Central memory CD8-positive, alpha-beta T cell (primary cell): ENCODE measurements at regions not wholly inside any gene's neighbourhood (a gene's known extent, or its start where the extent isn't known, plus 50 kb on each side); places are given as distances from the start of the nearest gene placed in this dataset.

ENCODE experiments used
- ATAC-seq: fragments of 150-1000 bp; cut with Tn5 transposase; replicated peaks from 2 replicates; pipeline ENCODE4 v1.10.0; 2022; ENCODE audit warnings: mild to moderate bottlenecking, moderate FRiP score, moderate number of reproducible peaks; ENCODE audit not compliant: poor library complexity, severe bottlenecking; ENCODE audit errors: extremely low read depth
- DNase-seq, 2 donors: peaks; one replicate each; pipeline ENCODE4 v3.0.0; 2021; ENCODE audit warnings: low spot score in 2 of 2
- H3K27ac Mint-ChIP-seq: one replicate; pipeline ENCODE4 v1.8.0; 2022; ENCODE audit warnings: low read depth, mild to moderate bottlenecking, moderate library complexity, mixed read lengths
- H3K27me3 Mint-ChIP-seq: one replicate; pipeline ENCODE4 v1.8.0; 2022; ENCODE audit warnings: mixed read lengths
- H3K36me3 Mint-ChIP-seq: one replicate; pipeline ENCODE4 v1.8.0; 2022; ENCODE audit warnings: mild to moderate bottlenecking, moderate library complexity, mixed read lengths; ENCODE audit not compliant: insufficient read depth
- H3K4me1 Mint-ChIP-seq: one replicate; pipeline ENCODE4 v1.8.0; 2022; ENCODE audit warnings: mixed read lengths
- H3K4me3 Mint-ChIP-seq: one replicate; pipeline ENCODE4 v1.8.0; 2022; ENCODE audit warnings: mild to moderate bottlenecking, moderate library complexity, mixed read lengths
- H3K9me3 Mint-ChIP-seq: one replicate; pipeline ENCODE4 v1.8.0; 2022; ENCODE audit warnings: mixed read lengths

GRCh38 chr19:31715249-31715945 lies 366.2 kb upstream of the TSHZ3 start:
- Mint-ChIP-seq H3K27me3 (no peaks in the 10 kb centered on the region), H3K4me3 (no peak overlapping the region), H3K4me1 (no peaks in the 10 kb centered on the region), H3K27ac (no peak overlapping the region), H3K9me3 (no peaks in the 10 kb centered on the region), H3K36me3 (no peaks in the 10 kb centered on the region)
- no peak for ATAC-seq
- no peak for DNase-seq

- H3K36me3 Mint-ChIP-seq = no peaks in the 10 kb centered on the region
- no peaks in the 10 kb centered on the region for H3K4me1 Mint-ChIP-seq
- H3K27ac Mint-ChIP-seq = no peak overlapping the region
- no peaks in the 10 kb centered on the region for H3K27me3 Mint-ChIP-seq
- H3K4me3 Mint-ChIP-seq = no peak overlapping the region
- no peak for ATAC-seq
- no peaks in the 10 kb centered on the region for H3K9me3 Mint-ChIP-seq
- no peak for DNase-seq
Measured at GRCh38 chr19:31716826-31717225, 367.6 kb upstream of the TSHZ3 start.

GRCh38 chr19:31717269-31717923 lies 368.2 kb upstream of the TSHZ3 start:
- Mint-ChIP-seq H3K4me1 (no peaks in the 10 kb centered on the region), H3K9me3 (no peaks in the 10 kb centered on the region), H3K27me3 (no peaks in the 10 kb centered on the region), H3K27ac (no peak overlapping the region), H3K36me3 (no peaks in the 10 kb centered on the region), H3K4me3 (no peak overlapping the region)
- DNase-seq (no peak), ATAC-seq (no peak)

GRCh38 chr19:31718032-31718431 lies 368.8 kb upstream of the TSHZ3 start:
- no peak for ATAC-seq
- no peak for DNase-seq
- Mint-ChIP-seq H3K9me3 (no peaks in the 10 kb centered on the region), H3K4me3 (no peak overlapping the region), H3K4me1 (no peaks in the 10 kb centered on the region), H3K27ac (no peak overlapping the region), H3K36me3 (no peaks in the 10 kb centered on the region), H3K27me3 (no peaks in the 10 kb centered on the region)

- Mint-ChIP-seq H3K36me3 (no peaks in the 10 kb centered on the region), H3K9me3 (no peaks in the 10 kb centered on the region), H3K4me1 (no peaks in the 10 kb centered on the region), H3K27me3 (no peaks in the 10 kb centered on the region), H3K4me3 (no peak overlapping the region), H3K27ac (no peak overlapping the region)
- ATAC-seq (no peak), DNase-seq (no peak)
Measured at GRCh38 chr19:31718898-31719297, 369.7 kb upstream of the TSHZ3 start.

- Mint-ChIP-seq H3K27ac (no peak overlapping the region), H3K36me3 (no peaks in the 10 kb centered on the region), H3K27me3 (no peaks in the 10 kb centered on the region), H3K9me3 (no peaks in the 10 kb centered on the region), H3K4me1 (no peaks in the 10 kb centered on the region), H3K4me3 (no peak overlapping the region)
- DNase-seq (no peak), ATAC-seq (no peak)
Measured at GRCh38 chr19:31723101-31723500, 373.9 kb upstream of the TSHZ3 start.

- ATAC-seq = no peak
- Mint-ChIP-seq H3K27ac (no peak overlapping the region), H3K4me1 (no peaks in the 10 kb centered on the region), H3K4me3 (no peak overlapping the region), H3K9me3 (peaks cover 5% of the 10 kb centered on the region), H3K27me3 (no peaks in the 10 kb centered on the region), H3K36me3 (no peaks in the 10 kb centered on the region)
- DNase-seq = no peak
Measured at GRCh38 chr19:31725051-31725450, 375.8 kb upstream of the TSHZ3 start.

GRCh38 chr19:31727536-31727935 lies 378.3 kb upstream of the TSHZ3 start:
- Mint-ChIP-seq H3K4me3 (no peak overlapping the region), H3K4me1 (no peaks in the 10 kb centered on the region), H3K9me3 (peaks cover 5% of the 10 kb centered on the region), H3K27ac (no peak overlapping the region), H3K27me3 (no peaks in the 10 kb centered on the region), H3K36me3 (no peaks in the 10 kb centered on the region)
- ATAC-seq (no peak), DNase-seq (no peak)

GRCh38 chr19:31730270-31730669 lies 381.0 kb upstream of the TSHZ3 start:
- Mint-ChIP-seq H3K4me3 (no peak overlapping the region), H3K4me1 (no peaks in the 10 kb centered on the region), H3K27ac (no peak overlapping the region), H3K9me3 (peaks cover 5% of the 10 kb centered on the region), H3K27me3 (no peaks in the 10 kb centered on the region), H3K36me3 (no peaks in the 10 kb centered on the region)
- no peak for ATAC-seq
- DNase-seq = no peak

- Mint-ChIP-seq H3K9me3 (peaks cover under 1% of the 10 kb centered on the region), H3K4me1 (no peaks in the 10 kb centered on the region), H3K36me3 (no peaks in the 10 kb centered on the region), H3K27ac (no peak overlapping the region), H3K4me3 (no peak overlapping the region), H3K27me3 (no peaks in the 10 kb centered on the region)
- no peak for ATAC-seq
- DNase-seq = no peak
Measured at GRCh38 chr19:31733591-31733990, 384.4 kb upstream of the TSHZ3 start.

GRCh38 chr19:31742249-31742648 lies 393.0 kb upstream of the TSHZ3 start:
- Mint-ChIP-seq H3K9me3 (no peaks in the 10 kb centered on the region), H3K4me1 (no peaks in the 10 kb centered on the region), H3K4me3 (no peak overlapping the region), H3K27me3 (no peaks in the 10 kb centered on the region), H3K36me3 (no peaks in the 10 kb centered on the region), H3K27ac (no peak overlapping the region)
- DNase-seq (no peak), ATAC-seq (no peak)

- Mint-ChIP-seq H3K4me1 (no peaks in the 10 kb centered on the region), H3K9me3 (no peaks in the 10 kb centered on the region), H3K4me3 (no peak overlapping the region), H3K27ac (no peak overlapping the region), H3K36me3 (no peaks in the 10 kb centered on the region), H3K27me3 (no peaks in the 10 kb centered on the region)
- DNase-seq = no peak
- ATAC-seq = no peak
Measured at GRCh38 chr19:31745731-31746130, 396.5 kb upstream of the TSHZ3 start.

GRCh38 chr19:31749231-31749630 lies 400.0 kb upstream of the TSHZ3 start:
- H3K36me3 Mint-ChIP-seq = no peaks in the 10 kb centered on the region
- no peak for ATAC-seq
- H3K9me3 Mint-ChIP-seq = peaks cover 4% of the 10 kb centered on the region
- no peak overlapping the region for H3K27ac Mint-ChIP-seq
- no peaks in the 10 kb centered on the region for H3K4me1 Mint-ChIP-seq
- H3K27me3 Mint-ChIP-seq = no peaks in the 10 kb centered on the region
- no peak for DNase-seq
- no peak overlapping the region for H3K4me3 Mint-ChIP-seq
